Adrenal gland (tissue), 9 donors: ENCODE measurements at regions not wholly inside any gene's neighbourhood (a gene's known extent, or its start where the extent isn't known, plus 50 kb on each side); places are given as distances from the start of the nearest gene placed in this dataset.
A peak's percentile ranks its signal among the peaks of the same experiment; 100 is the strongest.

Source experiments
- DNase-seq, 7 donors: peaks; one replicate each; pipeline ENCODE4 v3.0.0-alpha.2; 2019 to 2020
- H3K27ac ChIP-seq, 5 donors: fragments of 200-600 bp; sonication (generic) in 4 of 5; 1 replicate in 3 of 5; 2 replicates in 2 of 5; pipeline versions ENCODE4 v1.5.1 to v1.8.0; 2016 to 2020; ENCODE audit warnings: mild to moderate bottlenecking in 1 of 5
- H3K27me3 ChIP-seq: fragments of 200-600 bp; 2 replicates; pipeline ENCODE4 v1.8.0; 2021
- H3K36me3 ChIP-seq, 2 donors: fragments of 200-600 bp; replicated peaks in 1 of 2; 1 replicate in 1 of 2; 2 replicates in 1 of 2; pipeline versions ENCODE4 v1.5.1 to v1.8.0; 2018 to 2022
- H3K4me1 ChIP-seq, 2 donors: fragments of 200-600 bp; replicated peaks in 1 of 2; 1 replicate in 1 of 2; 2 replicates in 1 of 2; pipeline versions ENCODE4 v1.5.1 to v1.8.0; 2018 to 2021
- H3K4me3 ChIP-seq, 4 donors: fragments of 200-600 bp; sonication (generic) in 3 of 4; one replicate each; pipeline ENCODE4 v1.5.1; 2016 to 2018
- H3K9me3 ChIP-seq, 3 donors: fragments of 200-600 bp; sonication (generic) in 1 of 3; replicated peaks in 1 of 3; 1 replicate in 2 of 3; 2 replicates in 1 of 3; pipeline versions ENCODE4 v1.5.1 to v1.8.0; 2016 to 2021
- POLR2A ChIP-seq, 2 donors: fragments of 450-650 bp; IDR thresholded peaks; one replicate each; pipeline ENCODE4 v1.6.1; 2017; ENCODE audit warnings: antibody characterized with exemption in 2 of 2, mild to moderate bottlenecking in 2 of 2, moderate library complexity in 1 of 2
- WGBS, 4 donors: extraction: QIAGEN DNeasy Blood & Tissue Kit in 2 of 4; methylation state at CpG; one replicate each; pipeline versions ENCODE4 v1.1.5 to v1.1.7; 2013 to 2017; 5-methylcytosine and 5-hydroxymethylcytosine counted together
- intact Hi-C, 2 donors: fragments of 100-400 bp; cut with DNase I; formaldehyde crosslinking; loops; one replicate each; pipeline versions ENCODE4 v1.14.1 to v1.15.0; 2022 to 2023
- TF ChIP-seq, protein P1 (sequence below), 6 experiments: fragments of 450-650 bp in 4 of 6; fragments of 200-600 bp in 2 of 6; sonication (generic) in 1 of 6; IDR thresholded peaks; 1 replicate in 5 of 6; 2 replicates in 1 of 6; pipeline versions ENCODE4 v1.5.1 to v1.8.0; 2016 to 2021; ENCODE audit warnings: antibody characterized with exemption in 6 of 6, mild to moderate bottlenecking in 2 of 6, moderate library complexity in 1 of 6
- donor health status: healthy with polysubstance abuse.
- donor health status: Bipolar disorder and iron deficiency.
- donor health status: DM: yes; HTN: yes; CAD: no.
- donor health status: DM: no; HTN: no; CAD: no.
- donor health status: DM: no; HTN: no; CAD: no.

DNA sequence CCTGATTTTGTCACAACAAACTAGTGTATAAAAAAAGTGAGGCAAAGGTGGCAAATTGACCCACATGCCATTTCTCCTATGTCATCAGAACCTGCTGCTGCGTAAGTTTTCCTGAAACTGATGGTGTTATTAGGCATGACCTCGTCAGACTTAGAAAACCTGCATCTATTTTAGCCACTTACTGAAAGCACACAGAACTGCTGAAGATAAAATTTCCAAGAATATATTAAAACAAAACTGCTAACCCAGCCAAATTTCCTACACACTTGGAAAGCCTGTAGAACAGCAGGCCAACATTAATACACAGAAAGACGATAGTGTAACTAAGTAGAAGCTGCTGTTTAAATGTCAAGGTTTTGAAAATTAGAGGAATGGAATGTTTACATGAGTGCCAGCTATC is 674.5 kb upstream of the CXADR start:
- H3K4me3 ChIP-seq: no peak overlapping the region
- DNase-seq: peak; percentile 19 to 72 (median 55)
- intact Hi-C loops: no loop called here
- H3K9me3 ChIP-seq: no peaks in the 10 kb centered on the region
- no peaks in the 10 kb centered on the region for H3K36me3 ChIP-seq
- no peaks in the 10 kb centered on the region for H3K27me3 ChIP-seq
- TF ChIP-seq, protein P1, sequence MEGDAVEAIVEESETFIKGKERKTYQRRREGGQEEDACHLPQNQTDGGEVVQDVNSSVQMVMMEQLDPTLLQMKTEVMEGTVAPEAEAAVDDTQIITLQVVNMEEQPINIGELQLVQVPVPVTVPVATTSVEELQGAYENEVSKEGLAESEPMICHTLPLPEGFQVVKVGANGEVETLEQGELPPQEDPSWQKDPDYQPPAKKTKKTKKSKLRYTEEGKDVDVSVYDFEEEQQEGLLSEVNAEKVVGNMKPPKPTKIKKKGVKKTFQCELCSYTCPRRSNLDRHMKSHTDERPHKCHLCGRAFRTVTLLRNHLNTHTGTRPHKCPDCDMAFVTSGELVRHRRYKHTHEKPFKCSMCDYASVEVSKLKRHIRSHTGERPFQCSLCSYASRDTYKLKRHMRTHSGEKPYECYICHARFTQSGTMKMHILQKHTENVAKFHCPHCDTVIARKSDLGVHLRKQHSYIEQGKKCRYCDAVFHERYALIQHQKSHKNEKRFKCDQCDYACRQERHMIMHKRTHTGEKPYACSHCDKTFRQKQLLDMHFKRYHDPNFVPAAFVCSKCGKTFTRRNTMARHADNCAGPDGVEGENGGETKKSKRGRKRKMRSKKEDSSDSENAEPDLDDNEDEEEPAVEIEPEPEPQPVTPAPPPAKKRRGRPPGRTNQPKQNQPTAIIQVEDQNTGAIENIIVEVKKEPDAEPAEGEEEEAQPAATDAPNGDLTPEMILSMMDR (IDR thresholded peaks at IDR 0.05): peak in 1 of 6 experiments; percentile 31
- TF ChIP-seq POLR2A (IDR thresholded peaks at IDR 0.05): no peak
- H3K4me1 ChIP-seq: peaks cover 14 to 23% of the 10 kb centered on the region in 2 donors
- WGBS, 4 donors: 18 to 32% (median 25%) methylated on average over 3 of the region's 3 CpGs
- H3K27ac ChIP-seq: peak overlapping the region; percentile 35 to 79 (median 53)

GRCh38 chr21:16840538-16840937 is 672.3 kb upstream of the CXADR start:
- no peak for DNase-seq
- no peaks in the 10 kb centered on the region for H3K36me3 ChIP-seq
- no peaks in the 10 kb centered on the region for H3K27me3 ChIP-seq
- no peak overlapping the region for H3K4me3 ChIP-seq
- H3K4me1 ChIP-seq: peaks cover 14 to 23% of the 10 kb centered on the region in 2 donors
- H3K27ac ChIP-seq: no peak overlapping the region
- no peaks in the 10 kb centered on the region for H3K9me3 ChIP-seq
- TF ChIP-seq, protein P1 (IDR thresholded peaks at IDR 0.05): no peak
- no peak for TF ChIP-seq POLR2A (IDR thresholded peaks at IDR 0.05)
- intact Hi-C loops: no loop called here

GRCh38 chr21:16841975-16842695 is 670.7 kb upstream of the CXADR start:
- no peak for TF ChIP-seq POLR2A (IDR thresholded peaks at IDR 0.05)
- TF ChIP-seq, protein P1 (IDR thresholded peaks at IDR 0.05): no peak
- DNase-seq: no peak
- Histone ChIP-seq H3K4me3 (peak overlapping the region in 1 of 4 donors; percentile 5), H3K27ac (peak overlapping the region in 2 of 5 donors; percentile 33 to 39), H3K27me3 (no peaks in the 10 kb centered on the region), H3K4me1 (peaks cover 14 to 21% of the 10 kb centered on the region in 2 donors), H3K36me3 (no peaks in the 10 kb centered on the region), H3K9me3 (no peaks in the 10 kb centered on the region)
- 51 to 62% (median 57%) methylated on average over 4 of the region's 4 CpGs for WGBS, 4 donors
- intact Hi-C loops: no loop called here

DNA sequence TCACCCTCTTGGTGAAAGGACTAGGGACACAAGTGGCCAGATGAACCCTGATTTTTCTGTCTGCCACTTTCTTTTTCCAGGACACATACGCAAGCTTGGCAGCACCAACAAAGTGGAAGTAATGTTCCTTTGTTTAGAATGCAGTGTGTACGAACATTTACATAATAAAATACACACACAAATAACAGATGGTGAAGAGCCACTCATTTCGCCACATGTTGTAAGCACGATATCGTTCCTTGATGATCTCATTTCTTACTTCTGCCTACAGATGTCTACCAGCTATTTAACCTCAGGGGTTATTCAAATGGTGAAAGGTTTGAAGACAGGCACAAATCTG is 670.2 kb upstream of the CXADR start:
- Histone ChIP-seq H3K36me3 (no peaks in the 10 kb centered on the region), H3K4me1 (peaks cover 8 to 16% of the 10 kb centered on the region in 2 donors), H3K4me3 (peak overlapping the region in 1 of 4 donors; percentile 5), H3K27me3 (no peaks in the 10 kb centered on the region), H3K9me3 (no peaks in the 10 kb centered on the region), H3K27ac (peak overlapping the region in 2 of 5 donors; percentile 33 to 39)
- DNase-seq: no peak
- TF ChIP-seq, protein P1 (IDR thresholded peaks at IDR 0.05): no peak
- no peak for TF ChIP-seq POLR2A (IDR thresholded peaks at IDR 0.05)
- intact Hi-C loops: no loop called here
- WGBS, 4 donors: 81 to 85% (median 84%) methylated on average over 5 of the region's 5 CpGs
